ENCODE measurements at regions not wholly inside any gene's neighbourhood (a gene's known extent, or its start where the extent isn't known, plus 50 kb on each side); places are given as distances from the start of the nearest gene placed in this dataset.

GRCh38 chr14:98694541-98694940, 577.5 kb downstream of the BCL11B start:
- H3K4me3 ChIP-seq (ENCODE audit: low read depth, low read length) = no peak overlapping the region
- DNase-seq (ENCODE audit: low read depth) = no peak
- TF ChIP-seq CTCF (IDR thresholded peaks at IDR 0.05; ENCODE audit: low read depth, low read length) = no peak
- TF ChIP-seq MAX (IDR thresholded peaks at IDR 0.05; ENCODE audit: low read depth, low read length) = no peak
- no peak for TF ChIP-seq MYC (IDR thresholded peaks at IDR 0.05; ENCODE audit: low read depth, low read length)
- no peak for TF ChIP-seq POLR2A (IDR thresholded peaks at IDR 0.05; ENCODE audit: extremely low read depth, insufficient read length)

GRCh38 chr14:98695809-98696208, 576.2 kb downstream of the BCL11B start:
- TF ChIP-seq MYC (IDR thresholded peaks at IDR 0.05; ENCODE audit: low read depth, low read length) = no peak
- TF ChIP-seq MAX (IDR thresholded peaks at IDR 0.05; ENCODE audit: low read depth, low read length) = no peak
- no peak for TF ChIP-seq POLR2A (IDR thresholded peaks at IDR 0.05; ENCODE audit: extremely low read depth, insufficient read length)
- TF ChIP-seq CTCF (IDR thresholded peaks at IDR 0.05; ENCODE audit: low read depth, low read length) = no peak
- no peak for DNase-seq (ENCODE audit: low read depth)
- H3K4me3 ChIP-seq (ENCODE audit: low read depth, low read length) = no peak overlapping the region

- TF ChIP-seq MAX (IDR thresholded peaks at IDR 0.05; ENCODE audit: low read depth, low read length) = no peak
- no peak for TF ChIP-seq CTCF (IDR thresholded peaks at IDR 0.05; ENCODE audit: low read depth, low read length)
- TF ChIP-seq POLR2A (IDR thresholded peaks at IDR 0.05; ENCODE audit: extremely low read depth, insufficient read length) = no peak
- TF ChIP-seq MYC (IDR thresholded peaks at IDR 0.05; ENCODE audit: low read depth, low read length) = no peak
- no peak overlapping the region for H3K4me3 ChIP-seq (ENCODE audit: low read depth, low read length)
- no peak for DNase-seq (ENCODE audit: low read depth)
These were observed 573.7 kb downstream of the BCL11B start for GRCh38 chr14:98698341-98698740.

GRCh38 chr14:98700748-98701147, 571.2 kb downstream of the BCL11B start:
- DNase-seq (ENCODE audit: low read depth) = no peak
- TF ChIP-seq POLR2A (IDR thresholded peaks at IDR 0.05; ENCODE audit: extremely low read depth, insufficient read length) (no peak), MAX (IDR thresholded peaks at IDR 0.05; ENCODE audit: low read depth, low read length) (no peak), MYC (IDR thresholded peaks at IDR 0.05; ENCODE audit: low read depth, low read length) (no peak), CTCF (IDR thresholded peaks at IDR 0.05; ENCODE audit: low read depth, low read length) (no peak)
- no peak overlapping the region for H3K4me3 ChIP-seq (ENCODE audit: low read depth, low read length)

GRCh38 chr14:98701377-98701776, 570.6 kb downstream of the BCL11B start:
- H3K4me3 ChIP-seq (ENCODE audit: low read depth, low read length) = no peak overlapping the region
- no peak for DNase-seq (ENCODE audit: low read depth)
- no peak for TF ChIP-seq MYC (IDR thresholded peaks at IDR 0.05; ENCODE audit: low read depth, low read length)
- no peak for TF ChIP-seq MAX (IDR thresholded peaks at IDR 0.05; ENCODE audit: low read depth, low read length)
- no peak for TF ChIP-seq POLR2A (IDR thresholded peaks at IDR 0.05; ENCODE audit: extremely low read depth, insufficient read length)
- no peak for TF ChIP-seq CTCF (IDR thresholded peaks at IDR 0.05; ENCODE audit: low read depth, low read length)

- H3K4me3 ChIP-seq (ENCODE audit: low read depth, low read length) = no peak overlapping the region
- no peak for TF ChIP-seq MYC (IDR thresholded peaks at IDR 0.05; ENCODE audit: low read depth, low read length)
- TF ChIP-seq POLR2A (IDR thresholded peaks at IDR 0.05; ENCODE audit: extremely low read depth, insufficient read length) = no peak
- TF ChIP-seq CTCF (IDR thresholded peaks at IDR 0.05; ENCODE audit: low read depth, low read length) = no peak
- TF ChIP-seq MAX (IDR thresholded peaks at IDR 0.05; ENCODE audit: low read depth, low read length) = 0 out of 2 replicates have a peak, but pooled peaks have one; percentile 17
- peak; percentile 51 for DNase-seq (ENCODE audit: low read depth)
These were observed 567.6 kb downstream of the BCL11B start for GRCh38 chr14:98704441-98704840.

Data from NB4 (cell line).